T1000 (cell line): ENCODE measurements at regions not wholly inside any gene's neighbourhood (a gene's known extent, or its start where the extent isn't known, plus 50 kb on each side); places are given as distances from the start of the nearest gene placed in this dataset.

Source experiments
- DNase-seq: peaks from one replicate; lab custom pipeline; 2025; ENCODE audit warnings: mixed read lengths; lab: John Stamatoyannopoulos, UW

- DNase-seq = no peak
Measured at GRCh38 chr1:228977307-228977706, 242.0 kb downstream of the RHOU start.

DNA sequence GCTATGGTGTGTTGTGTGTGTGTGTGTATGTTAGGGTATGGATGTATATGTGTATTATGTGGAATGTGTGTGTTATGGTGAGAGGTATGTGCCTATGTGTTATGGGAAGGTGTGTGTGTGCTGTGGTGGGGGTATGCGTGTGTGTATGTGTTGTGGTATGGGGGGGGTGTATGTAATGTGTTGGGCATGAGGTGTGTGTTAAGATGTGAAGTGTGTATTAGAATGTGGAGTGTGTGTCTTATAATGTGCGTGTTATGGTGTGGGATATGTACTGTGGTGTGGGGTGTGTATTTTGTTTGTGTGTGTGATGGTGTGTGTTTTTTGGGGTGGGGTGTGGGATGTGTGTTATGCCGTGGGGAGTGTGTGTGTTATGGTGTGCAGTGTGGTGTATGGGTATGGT lies 242.5 kb downstream of the RHOU start:
- DNase-seq = no peak

DNA sequence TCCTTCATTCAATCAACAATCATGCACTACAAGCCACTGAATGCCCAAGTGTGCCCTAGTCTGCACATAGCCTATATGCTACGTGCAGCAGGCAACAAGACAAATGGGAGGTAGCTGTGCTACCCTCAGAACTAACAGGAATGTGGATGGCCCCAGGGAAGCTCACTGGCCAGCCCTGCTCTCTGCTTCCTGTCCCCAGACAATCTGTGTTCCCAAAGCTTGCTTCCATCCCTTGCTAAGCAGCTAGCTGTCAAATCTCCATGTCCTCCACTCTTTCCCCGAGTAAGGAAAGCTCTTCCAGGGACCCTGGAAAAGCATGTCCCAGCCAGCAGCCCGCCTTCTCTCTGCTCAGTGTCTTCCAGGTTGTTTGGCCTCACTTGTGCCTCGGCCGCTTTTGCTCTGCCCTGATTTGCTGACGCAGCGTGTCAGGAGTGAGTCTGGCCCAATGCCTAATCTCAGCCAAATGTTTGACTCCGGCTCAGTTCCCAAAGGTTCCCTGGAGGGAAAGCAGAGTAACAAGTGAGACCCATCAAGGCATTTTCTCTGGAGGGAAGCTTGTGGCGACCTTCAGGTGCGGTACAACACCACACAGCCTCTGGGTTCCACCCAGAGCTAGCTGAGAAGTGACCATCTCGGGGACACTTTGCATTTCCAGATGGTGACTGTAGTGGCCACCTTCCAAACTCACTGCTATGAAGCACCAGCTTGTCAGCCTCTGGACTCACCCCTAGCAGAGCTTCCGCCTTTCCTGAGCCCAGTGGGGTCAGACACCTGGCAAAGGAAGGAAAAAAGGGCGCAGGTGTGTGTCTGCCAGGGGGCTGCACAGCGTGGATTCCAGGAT lies 243.4 kb downstream of the RHOU start:
- no peak for DNase-seq

DNA sequence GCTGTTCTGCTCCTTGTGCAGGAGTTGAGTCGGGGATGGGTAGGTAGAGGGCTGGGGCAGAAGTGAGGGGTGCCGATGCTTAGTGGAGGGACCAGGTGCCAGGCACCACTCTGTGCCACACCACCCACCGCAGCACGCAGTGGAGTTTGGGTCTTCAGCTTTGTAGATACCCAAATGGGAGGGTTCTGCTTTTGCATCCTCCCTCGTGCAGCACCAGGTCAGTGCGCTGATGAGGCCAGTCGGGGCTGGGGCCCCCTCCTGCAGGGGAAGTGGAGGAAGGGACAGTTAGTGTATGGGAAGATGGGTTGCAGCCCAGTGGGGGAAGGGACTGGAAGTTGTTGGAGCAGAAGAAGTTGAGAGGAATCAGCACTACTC lies 244.0 kb downstream of the RHOU start:
- DNase-seq = no peak

- no peak for DNase-seq
Measured at GRCh38 chr1:228979774-228980173, 244.5 kb downstream of the RHOU start.

GRCh38 chr1:228980232-228980937 lies 245.1 kb downstream of the RHOU start:
- no peak for DNase-seq

DNA sequence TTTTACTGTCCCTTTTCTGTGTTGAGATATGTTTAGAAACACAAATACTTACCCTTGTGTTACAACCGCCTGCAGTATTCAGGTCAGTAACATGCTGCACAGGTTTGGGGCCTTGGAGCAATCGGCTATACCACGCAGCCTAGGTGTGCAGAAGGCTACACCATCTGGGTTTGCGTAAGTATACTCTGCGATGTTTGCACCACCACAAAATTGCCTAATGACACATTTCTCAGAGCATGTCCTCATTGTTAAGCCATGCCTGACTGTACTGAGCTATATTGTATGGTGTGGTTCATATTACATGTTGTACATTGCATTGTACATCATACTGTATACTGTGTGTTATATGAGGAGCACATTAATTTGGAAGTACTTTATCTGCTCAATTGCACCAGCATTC lies 247.4 kb downstream of the RHOU start:
- DNase-seq = no peak

DNA sequence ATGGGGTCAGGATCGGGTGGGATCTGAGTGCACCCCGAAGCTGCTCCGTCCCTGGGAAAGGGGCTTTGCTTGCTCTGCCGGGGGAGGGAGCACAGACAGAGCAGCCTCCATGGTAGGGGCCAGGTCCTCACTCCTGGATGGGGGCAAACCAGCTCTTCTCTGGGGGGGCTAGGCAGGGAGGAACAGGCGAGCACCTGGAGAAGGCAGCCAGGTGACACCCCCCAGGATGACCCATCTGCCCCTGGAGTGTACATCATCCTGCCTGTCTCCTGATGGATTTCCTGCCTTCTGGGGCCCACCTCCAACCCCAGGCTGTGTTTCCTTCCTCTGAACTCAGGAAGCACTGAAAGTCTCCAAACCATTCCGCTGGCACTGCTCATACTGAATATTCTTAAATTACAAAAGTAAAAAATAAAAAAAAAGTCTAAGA lies 248.0 kb downstream of the RHOU start:
- DNase-seq = no peak

GRCh38 chr1:228983661-228984060 lies 248.4 kb downstream of the RHOU start:
- DNase-seq = no peak

DNA sequence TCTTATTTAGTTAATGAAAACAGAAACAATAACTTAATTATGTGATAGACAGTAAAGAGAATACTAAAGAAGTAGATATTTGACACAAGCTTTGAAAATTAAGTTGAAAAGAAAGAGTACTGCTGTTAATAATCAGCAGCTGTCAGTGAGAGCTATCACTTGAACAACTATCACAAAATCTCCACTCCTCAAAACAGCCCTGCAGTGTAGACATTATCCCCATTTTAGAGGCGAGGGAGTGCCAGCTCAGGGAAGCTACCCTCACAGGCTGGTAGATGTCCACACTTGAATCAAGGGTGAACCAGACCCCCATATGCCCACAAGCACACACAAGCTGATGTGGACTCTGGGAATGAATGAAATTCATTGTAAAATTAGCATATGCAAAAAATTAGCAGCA lies 248.8 kb downstream of the RHOU start:
- no peak for DNase-seq

GRCh38 chr1:228984646-228985631 lies 249.7 kb downstream of the RHOU start:
- no peak for DNase-seq

DNA sequence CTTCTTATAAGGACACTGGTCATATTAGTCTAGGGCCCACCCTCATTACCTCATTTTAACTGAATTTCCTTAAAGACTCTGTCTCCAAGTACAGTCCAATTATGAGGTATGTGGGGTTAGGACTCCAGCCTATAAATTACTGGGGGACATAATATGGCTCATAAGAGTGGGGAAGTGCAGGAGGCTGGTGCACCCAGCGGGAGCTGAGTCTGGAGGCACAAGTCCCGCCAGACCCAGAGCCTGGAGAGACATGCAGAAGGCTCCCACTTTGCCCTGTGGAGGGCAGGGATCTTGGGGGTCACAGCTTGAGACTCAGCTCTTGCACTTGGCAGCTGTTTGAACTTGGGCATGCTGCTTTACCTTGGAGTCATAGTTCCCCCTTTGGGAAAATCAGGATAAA lies 250.4 kb downstream of the RHOU start:
- no peak for DNase-seq

DNA sequence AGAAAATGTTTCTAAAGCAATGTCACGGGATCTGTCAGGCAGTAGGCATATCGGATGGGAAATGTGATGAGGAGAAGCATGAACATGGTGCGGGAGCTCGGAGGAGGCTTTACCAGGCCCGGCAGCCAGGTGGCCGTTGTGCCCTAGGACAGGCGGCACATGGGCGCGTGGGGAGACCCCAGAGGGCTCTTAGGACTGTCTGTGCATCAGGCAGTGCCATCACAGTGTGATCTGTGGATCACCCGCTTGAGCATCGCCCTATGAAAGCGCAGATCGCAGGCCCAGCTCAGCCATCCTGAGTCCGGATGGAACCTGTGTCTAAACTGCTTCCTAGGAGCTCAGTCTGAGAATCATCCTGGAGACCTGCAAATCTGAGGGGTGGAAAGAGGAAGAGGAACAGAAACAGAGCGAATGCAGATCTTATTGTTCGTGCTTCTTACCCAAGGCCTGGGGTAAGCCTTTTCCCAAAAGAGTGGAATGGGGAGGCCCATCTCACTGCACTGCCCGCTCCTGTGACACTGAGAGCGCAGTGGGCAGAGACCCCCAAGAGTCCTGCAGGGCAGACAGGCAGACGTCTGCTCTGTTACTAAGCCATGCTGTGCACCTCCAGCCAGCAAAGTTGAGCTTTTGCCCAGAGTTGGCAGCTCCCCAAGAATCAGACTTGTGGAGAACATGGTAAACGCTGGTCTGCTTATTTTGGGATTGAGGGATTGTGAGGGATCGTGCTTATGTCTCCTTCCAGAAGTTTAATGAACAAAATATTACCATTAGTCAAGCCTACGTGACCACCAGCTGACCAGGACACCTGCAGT lies 251.0 kb downstream of the RHOU start:
- no peak for DNase-seq

DNA sequence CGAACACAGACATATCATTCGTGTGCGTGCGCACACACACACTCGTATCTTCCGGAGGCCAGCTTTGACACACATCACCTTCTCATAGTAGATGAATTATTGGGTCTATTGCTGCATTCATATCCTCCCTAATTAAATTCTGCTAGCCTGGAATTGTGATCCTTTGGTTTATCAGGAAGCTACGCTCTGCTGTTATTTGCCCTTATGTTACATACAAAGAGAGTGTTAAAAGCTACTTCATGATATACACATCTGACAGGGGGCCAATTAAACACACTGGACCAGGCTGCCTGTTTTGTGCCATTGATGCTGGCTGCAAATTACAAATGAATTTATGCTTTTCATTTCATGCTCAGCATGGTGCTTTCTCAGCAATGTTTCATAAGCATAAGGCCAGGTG lies 252.0 kb downstream of the RHOU start:
- DNase-seq = no peak

GRCh38 chr1:228987736-228988506 lies 252.6 kb downstream of the RHOU start:
- DNase-seq = no peak

- no peak for DNase-seq
Measured at GRCh38 chr1:228988664-228989063, 253.4 kb downstream of the RHOU start.

GRCh38 chr1:228989176-228989575 lies 253.9 kb downstream of the RHOU start:
- no peak for DNase-seq

DNA sequence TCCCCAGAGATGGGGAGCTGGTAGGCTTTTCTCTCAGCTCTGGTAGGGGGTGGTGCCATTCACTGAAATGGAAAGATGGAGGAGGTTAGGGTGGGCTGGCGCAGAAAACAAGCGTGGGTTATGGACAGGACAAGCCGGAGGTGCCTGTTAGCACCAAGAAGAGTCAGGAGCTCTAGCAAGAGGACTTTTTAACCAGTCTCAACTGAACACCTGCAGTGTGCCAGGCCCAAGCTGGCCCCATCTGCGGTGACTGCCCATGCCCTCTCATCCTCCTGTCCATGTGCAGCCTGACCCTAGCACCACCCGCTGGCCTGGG lies 254.4 kb downstream of the RHOU start:
- no peak for DNase-seq

DNA sequence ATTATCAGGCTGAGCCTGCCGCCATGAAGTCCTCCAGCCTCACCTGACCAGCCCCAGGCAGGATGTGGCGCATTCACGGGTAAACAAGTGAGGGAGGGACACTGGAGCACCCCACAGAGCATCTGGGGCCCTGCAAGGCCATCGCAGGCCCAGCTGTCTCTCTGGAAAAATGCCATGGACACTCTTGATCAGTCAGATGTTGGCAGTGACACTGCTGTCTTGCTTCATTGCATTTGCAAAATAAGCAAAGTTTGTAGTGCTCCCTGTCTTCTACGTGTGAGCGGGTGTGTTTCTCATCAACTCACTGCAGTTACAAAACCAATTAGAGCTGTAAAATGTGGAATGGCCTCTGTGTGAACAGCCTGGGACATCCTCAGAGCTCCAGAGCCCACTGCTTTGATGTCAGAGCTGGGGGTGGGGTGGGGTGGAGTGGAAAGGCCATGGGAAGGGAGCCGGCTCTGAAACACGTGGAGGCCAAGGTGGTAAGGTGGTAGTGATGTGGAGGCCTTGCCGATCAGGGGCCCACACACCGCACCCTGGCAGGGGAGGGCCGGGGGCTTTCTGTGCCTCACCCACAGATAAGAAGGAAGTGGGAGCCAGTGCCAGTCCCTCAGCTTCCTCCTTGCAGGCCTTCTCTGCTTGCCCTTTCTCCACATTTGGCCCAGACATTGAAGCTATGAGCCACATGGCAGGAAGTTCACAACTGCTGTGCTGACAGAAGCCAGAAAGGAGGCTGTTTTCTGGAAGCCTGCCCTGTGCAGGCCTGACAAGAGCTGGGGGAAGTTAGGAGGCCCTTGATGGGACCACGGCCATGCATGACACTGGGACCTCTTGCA lies 254.9 kb downstream of the RHOU start:
- no peak for DNase-seq
